ENCODE measurements at regions not wholly inside any gene's neighbourhood (a gene's known extent, or its start where the extent isn't known, plus 50 kb on each side); places are given as distances from the start of the nearest gene placed in this dataset.

DNA sequence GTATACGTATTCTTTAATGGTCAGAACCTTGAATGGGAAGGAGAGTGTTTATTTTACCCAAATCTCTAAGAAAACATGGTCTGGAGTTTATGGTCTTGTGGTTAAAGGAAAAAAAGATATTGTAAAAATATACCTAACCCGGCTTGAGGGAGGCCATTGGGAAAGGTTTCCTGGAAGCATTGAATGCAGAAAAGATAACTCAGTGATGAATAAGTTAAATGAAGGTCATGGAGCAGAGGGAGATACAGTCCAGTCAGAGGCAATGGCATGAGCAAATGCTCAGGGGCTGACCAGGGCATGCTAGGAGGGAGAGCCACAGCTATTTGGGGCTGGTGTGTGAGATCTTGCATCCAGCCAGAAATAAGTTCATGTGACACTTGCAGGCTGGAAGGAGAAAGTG lies 430.4 kb upstream of the CDH5 start:
- no peak for DNase-seq

DNA sequence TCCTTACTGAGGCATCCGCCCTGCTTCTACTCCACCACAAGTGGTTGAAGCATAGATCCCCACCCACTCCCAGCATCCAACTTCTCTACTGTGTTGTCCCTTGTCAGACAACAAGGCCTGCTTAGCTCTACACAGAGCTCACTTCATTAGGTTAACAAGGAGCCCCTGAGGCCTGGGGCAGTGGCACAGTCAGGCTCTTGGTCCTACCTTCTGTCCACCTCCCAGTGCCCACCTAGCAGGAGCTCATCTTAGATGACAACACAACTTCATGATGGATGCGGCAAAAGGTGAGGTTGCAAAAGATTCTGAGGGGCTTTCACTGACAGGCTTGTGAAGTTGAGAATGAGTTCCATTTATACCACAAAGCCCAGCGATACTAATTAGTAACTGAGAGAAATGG lies 432.0 kb upstream of the CDH5 start:
- no peak for DNase-seq

GRCh38 chr16:65933703-65934102 lies 432.8 kb upstream of the CDH5 start:
- DNase-seq, result no peak

DNA sequence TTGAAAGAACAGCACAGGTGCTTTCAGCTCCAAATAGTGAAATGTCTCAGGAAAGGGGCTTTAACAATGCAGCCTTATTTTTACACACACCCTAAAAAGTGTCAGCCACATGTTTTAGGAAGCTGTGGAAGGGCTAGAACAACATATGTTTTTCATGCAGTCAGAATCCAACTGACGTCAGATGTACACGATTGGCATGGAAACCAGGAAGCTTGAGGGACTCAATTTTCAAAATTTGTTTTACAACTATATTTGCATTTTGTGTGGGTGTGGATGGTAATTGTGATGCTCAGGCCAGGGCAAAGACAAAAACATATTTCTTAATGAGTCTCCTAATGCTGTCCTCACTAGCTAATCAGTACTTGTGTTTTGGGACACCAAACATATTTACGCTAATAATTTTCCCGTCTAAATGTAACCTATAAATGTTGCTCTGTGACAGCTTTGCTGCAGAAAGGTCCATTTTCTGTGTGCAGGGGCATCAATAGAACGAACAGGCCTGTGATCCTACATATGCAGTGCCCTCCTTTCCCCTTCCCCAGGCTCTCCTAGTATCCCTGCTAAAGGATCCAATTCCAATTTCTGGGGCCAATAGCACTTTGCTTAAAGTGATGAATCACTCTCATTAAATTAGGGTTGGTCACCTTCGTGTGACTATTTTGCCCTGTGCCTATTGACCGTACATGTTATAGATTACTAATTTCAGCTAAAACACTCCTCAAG lies 434.0 kb upstream of the CDH5 start:
- no peak for DNase-seq

DNA sequence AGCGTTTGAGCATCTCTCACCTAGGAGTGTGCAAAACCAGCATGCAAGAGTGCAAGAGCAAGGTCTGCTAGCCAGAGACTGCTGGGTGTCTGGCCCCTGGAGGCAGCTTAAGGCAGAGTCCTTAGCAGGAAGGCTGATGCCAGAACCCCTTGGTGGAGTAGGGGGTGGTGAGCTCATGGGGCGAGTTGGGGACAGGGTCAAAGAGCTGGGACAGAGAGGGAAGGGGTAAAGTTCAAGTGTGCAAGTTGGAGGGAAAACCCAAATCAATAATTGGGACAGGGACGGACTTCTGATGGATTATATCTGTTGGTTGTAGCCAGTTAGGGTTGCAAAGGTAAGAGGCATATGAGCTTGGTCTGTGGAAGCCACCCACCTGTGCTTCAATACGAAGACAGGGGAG lies 443.6 kb upstream of the CDH5 start:
- DNase-seq, result no peak

- no peak for DNase-seq
Measured at GRCh38 chr16:65919986-65920376, 446.5 kb upstream of the CDH5 start.

- DNase-seq, result no peak
Measured at GRCh38 chr16:65919145-65919985, 447.1 kb upstream of the CDH5 start.

GRCh38 chr16:65917466-65917865 lies 449.0 kb upstream of the CDH5 start:
- no peak for DNase-seq

DNA sequence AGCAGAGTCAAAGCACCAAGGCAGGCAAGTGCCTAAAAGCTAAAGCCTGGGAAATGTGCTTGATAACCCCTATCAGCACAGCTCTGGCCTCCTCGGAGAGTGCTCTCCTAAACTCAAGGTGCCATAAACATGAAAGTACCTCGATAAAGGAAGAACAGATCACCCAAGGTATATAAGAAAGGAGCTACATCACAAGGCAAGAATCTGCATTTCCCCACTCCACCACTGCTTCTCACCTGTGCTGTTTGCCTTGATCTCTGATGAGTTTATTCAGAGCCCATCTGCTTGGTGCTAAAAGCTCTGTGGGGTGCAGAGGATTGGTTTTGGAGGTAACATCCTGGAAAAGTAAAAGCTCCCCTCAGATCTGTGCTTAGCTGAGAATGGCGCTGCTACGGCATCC lies 449.5 kb upstream of the CDH5 start:
- no peak for DNase-seq

- DNase-seq, result no peak
Measured at GRCh38 chr16:65910291-65910690, 456.2 kb upstream of the CDH5 start.

- DNase-seq, result no peak
Measured at GRCh38 chr16:65909310-65910050, 457.0 kb upstream of the CDH5 start.

- DNase-seq, result no peak
Measured at GRCh38 chr16:65908568-65908967, 457.9 kb upstream of the CDH5 start.

- DNase-seq, result peak; percentile 4
Measured at GRCh38 chr16:65905331-65905730, 461.2 kb upstream of the CDH5 start.

DNA sequence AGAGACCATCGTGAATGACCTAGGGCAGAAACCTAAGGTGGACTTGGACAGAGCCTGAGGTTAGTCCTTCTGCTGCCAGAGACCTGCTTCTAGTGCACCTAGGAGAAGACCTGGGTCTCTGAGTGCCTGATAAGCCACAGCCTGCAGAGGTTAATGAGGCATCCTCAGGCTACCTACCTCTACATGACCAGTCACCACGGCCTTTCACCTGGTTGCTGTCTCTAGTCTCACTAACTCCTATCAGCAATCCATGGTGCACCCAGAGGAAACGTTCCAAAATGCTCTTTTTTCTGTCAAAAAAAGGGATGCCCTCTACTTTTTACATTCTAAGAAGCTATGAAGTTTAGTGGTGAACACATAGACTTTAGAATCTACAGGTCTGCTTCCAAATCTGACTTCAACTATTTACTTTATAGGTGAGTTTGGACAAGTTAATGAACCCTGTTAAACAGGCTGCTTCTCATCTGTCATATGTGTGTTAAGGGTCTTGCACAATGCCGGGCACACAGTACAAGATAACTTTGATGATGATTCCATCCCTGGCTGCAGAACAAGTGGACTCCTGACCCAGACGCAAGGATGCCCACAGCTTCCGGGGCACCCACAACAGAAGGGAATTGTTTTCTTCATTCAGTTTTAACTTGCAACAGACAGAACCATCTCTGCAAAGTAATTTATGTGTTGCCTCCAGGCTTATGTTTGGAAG lies 469.9 kb upstream of the CDH5 start:
- no peak for DNase-seq

DNA sequence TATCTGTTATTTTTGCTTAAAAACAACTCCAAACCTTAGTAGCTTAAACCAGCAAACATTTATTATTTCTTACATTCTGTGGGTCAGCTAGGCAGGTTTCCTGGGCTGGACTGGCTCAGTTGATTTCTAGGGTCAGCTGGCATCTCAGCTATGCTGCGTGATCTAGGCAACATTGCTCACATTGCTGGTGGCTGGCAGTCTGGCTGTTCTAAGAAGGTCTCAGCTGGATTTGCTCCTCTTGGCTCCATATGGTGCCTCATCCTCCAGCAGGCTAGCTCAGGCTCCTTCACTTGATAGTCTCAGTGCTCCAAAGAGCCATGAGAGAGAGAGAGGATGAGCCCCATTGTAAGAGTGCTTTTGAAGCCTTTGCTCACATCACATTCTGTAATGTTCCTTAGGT lies 470.6 kb upstream of the CDH5 start:
- DNase-seq, result no peak

DNA sequence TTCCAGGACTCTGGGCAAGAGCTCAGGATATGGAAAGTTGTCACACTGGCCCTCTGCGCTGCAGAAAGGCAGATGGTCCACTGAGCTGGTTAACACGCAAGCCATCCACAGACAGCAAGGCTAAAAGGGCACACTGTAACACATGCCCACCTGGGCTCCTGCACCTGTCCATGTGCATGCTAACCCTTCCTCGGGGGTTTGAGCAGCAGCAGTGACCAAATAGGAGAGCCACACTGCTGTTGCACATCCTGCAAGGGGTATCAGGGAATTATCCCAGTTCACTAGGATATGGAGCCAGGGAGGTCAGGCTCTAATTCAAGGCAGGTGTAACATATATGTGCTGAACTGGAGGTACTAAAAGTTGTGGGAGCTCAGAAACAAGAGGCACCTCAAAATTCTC lies 471.0 kb upstream of the CDH5 start:
- DNase-seq, result no peak

DNA sequence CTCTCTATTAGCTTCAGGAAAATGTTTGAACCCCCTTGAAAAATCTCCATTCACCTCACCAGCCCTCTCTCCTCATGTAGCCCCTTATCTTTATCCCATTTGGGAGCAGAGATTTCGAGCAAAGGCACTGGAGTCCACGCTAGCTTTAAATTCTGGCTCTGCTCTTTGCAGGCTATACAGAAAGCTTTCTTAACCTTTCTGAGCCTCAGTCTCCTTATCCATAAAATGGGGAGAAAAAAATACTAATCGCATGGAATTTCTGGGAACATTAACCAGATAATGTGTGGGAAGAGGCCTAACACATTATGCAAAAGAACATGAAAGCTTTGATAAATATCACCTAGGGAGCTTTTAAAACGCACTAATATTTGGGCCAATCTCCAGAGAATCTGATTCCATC lies 476.3 kb upstream of the CDH5 start:
- DNase-seq, result no peak

GRCh38 chr16:65889533-65889966 lies 476.9 kb upstream of the CDH5 start:
- no peak for DNase-seq

DNA sequence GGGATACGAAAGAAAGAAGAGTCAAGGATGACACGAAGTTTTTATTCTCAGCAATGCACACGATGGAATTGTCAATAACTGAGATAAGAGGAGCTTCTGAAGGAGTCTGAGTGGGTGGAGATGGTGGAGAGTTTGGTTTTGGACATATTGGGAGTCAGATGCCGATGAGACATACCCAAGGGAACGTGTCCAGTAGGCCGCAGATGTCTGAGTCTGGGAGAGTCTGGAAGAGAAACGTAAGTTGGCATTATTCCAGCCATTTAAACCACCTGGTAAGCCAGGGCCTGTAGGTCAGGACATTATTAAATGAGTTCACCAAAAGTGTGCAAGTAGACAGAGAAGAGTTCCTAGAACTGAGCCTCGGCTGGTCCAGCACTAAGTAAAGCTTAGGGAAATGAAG lies 478.3 kb upstream of the CDH5 start:
- DNase-seq, result no peak

DNA sequence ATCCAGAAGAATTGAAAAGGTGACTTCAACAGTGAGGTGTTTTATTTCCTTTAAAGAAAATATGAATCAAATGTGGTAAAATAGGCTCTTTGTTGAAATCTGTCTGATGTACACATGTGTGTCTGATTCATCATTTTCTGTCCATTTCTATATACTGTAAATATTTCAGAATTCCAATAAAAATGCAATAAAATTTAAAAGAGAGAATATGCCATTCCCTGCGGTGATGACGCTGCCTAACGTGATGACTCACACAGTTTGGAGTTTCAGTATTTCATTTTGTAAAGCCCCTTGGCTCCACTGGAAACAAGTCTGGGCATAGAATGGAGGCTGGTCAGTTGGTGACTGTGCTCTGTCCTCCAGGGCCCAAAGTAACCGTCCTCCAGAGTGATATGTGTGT lies 482.5 kb upstream of the CDH5 start:
- DNase-seq, result no peak

- no peak for DNase-seq
Measured at GRCh38 chr16:65878347-65878746, 488.1 kb upstream of the CDH5 start.

GRCh38 chr16:65876624-65877023 lies 489.9 kb upstream of the CDH5 start:
- no peak for DNase-seq

DNA sequence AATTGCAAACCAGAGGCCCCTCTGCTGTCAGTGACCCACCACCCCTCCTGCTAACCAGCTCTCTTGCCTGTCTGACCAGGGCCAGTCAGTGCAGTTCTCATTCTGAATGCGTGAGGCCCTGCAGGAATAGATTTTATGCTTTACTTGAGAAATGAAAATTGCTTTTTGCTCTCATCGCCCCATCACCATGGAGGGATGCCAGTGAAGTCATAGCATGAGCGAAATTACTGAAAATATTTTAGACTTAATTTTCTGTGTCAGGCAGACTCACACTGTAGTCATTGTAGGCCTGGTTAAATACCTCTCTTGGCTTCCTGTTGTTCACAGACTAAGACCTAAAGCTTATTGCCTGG lies 490.5 kb upstream of the CDH5 start:
- no peak for DNase-seq
